Tibial nerve (tissue), 4 donors: ENCODE measurements at regions not wholly inside any gene's neighbourhood (a gene's known extent, or its start where the extent isn't known, plus 50 kb on each side); places are given as distances from the start of the nearest gene placed in this dataset.

Experiments
- CTCF ChIP-seq, 5 experiments: fragments of 200-600 bp in 3 of 5; fragments of 450-650 bp in 2 of 5; sonication (generic) in 3 of 5; IDR thresholded peaks; one replicate each; pipeline ENCODE4 v1.5.1; 2016 to 2019; ENCODE audit warnings: antibody characterized with exemption in 5 of 5, mild to moderate bottlenecking in 3 of 5, moderate library complexity in 2 of 5
- EP300 ChIP-seq, 2 donors: sonication (generic); formaldehyde crosslinking; IDR thresholded peaks; one replicate each; pipeline ENCODE4 v1.6.1; 2017; ENCODE audit warnings: antibody characterized with exemption in 2 of 2, mild to moderate bottlenecking in 1 of 2
- POLR2A ChIP-seq, 2 donors: fragments of 450-650 bp; IDR thresholded peaks; one replicate each; pipeline ENCODE4 v1.6.1; 2017; ENCODE audit warnings: antibody characterized with exemption in 2 of 2, mild to moderate bottlenecking in 2 of 2, moderate library complexity in 2 of 2

GRCh38 chr18:10379522-10379921 lies 74.9 kb upstream of the APCDD1 start:
- TF ChIP-seq POLR2A (IDR thresholded peaks at IDR 0.05) (no peak), CTCF (IDR thresholded peaks at IDR 0.05) (no peak), EP300 (IDR thresholded peaks at IDR 0.05) (no peak)
